GM23248 (cell line): ENCODE measurements at regions not wholly inside any gene's neighbourhood (a gene's known extent, or its start where the extent isn't known, plus 50 kb on each side); places are given as distances from the start of the nearest gene placed in this dataset.

Experiments
- DNase-seq: peaks from one replicate; pipeline ENCODE4 v3.0.0-alpha.2; 2015
- H2AFZ ChIP-seq: fragments of 200-600 bp; sonication (generic); 2 replicates; pipeline ENCODE4 v1.6.1; 2016; ENCODE audit warnings: antibody characterized with exemption
- H3F3A ChIP-seq: fragments of 200-600 bp; sonication (generic); 2 replicates; pipeline ENCODE4 v1.6.1; 2016; ENCODE audit warnings: mild to moderate bottlenecking, antibody characterized with exemption, mixed run types; ENCODE audit not compliant: insufficient read depth
- H3K27ac ChIP-seq: fragments of 200-600 bp; sonication (generic); 2 replicates; pipeline ENCODE4 v1.5.1; 2016; ENCODE audit warnings: mild to moderate bottlenecking
- H3K27me3 ChIP-seq: fragments of 200-600 bp; sonication (generic); replicated peaks from 2 replicates; pipeline ENCODE4 v1.6.1; 2016; ENCODE audit warnings: mild to moderate bottlenecking; ENCODE audit not compliant: insufficient read depth
- H3K36me3 ChIP-seq: fragments of 200-600 bp; sonication (generic); 2 replicates; pipeline ENCODE4 v1.6.1; 2016; ENCODE audit warnings: low read depth, mild to moderate bottlenecking
- H3K4me1 ChIP-seq: fragments of 200-600 bp; sonication (generic); 2 replicates; pipeline ENCODE4 v1.6.1; 2016; ENCODE audit warnings: mild to moderate bottlenecking; ENCODE audit not compliant: insufficient read depth
- H3K4me2 ChIP-seq: fragments of 200-600 bp; sonication (generic); one replicate; pipeline ENCODE4 v1.6.1; 2016; ENCODE audit warnings: mild to moderate bottlenecking; ENCODE audit not compliant: unreplicated experiment
- H3K4me3 ChIP-seq: fragments of 200-600 bp; sonication (generic); 2 replicates; pipeline ENCODE4 v1.5.1; 2016; ENCODE audit warnings: mild to moderate bottlenecking
- H3K79me2 ChIP-seq: fragments of 200-600 bp; sonication (generic); 2 replicates; pipeline ENCODE4 v1.6.1; 2016; ENCODE audit warnings: mild to moderate bottlenecking; ENCODE audit not compliant: insufficient read depth
- H3K9ac ChIP-seq: fragments of 200-600 bp; sonication (generic); 2 replicates; pipeline ENCODE4 v1.6.1; 2016; ENCODE audit warnings: mild to moderate bottlenecking
- H3K9me2 ChIP-seq: fragments of 200-600 bp; sonication (generic); 2 replicates; pipeline ENCODE4 v1.6.1; 2016; ENCODE audit warnings: mixed run types, mild to moderate bottlenecking, moderate library complexity; ENCODE audit not compliant: insufficient read depth
- H3K9me3 ChIP-seq: fragments of 200-600 bp; sonication (generic); one replicate; pipeline ENCODE4 v1.6.1; 2017; ENCODE audit warnings: low read depth
- H4K20me1 ChIP-seq: fragments of 200-600 bp; sonication (generic); 2 replicates; pipeline ENCODE4 v1.6.0; 2016; ENCODE audit not compliant: insufficient read depth
- EZH2 ChIP-seq: fragments of 200-600 bp; sonication (generic); IDR thresholded peaks from 2 replicates; pipeline ENCODE4 v1.6.1; 2018; ENCODE audit warnings: antibody characterized with exemption, mild to moderate bottlenecking; ENCODE audit not compliant: insufficient read depth, poor library complexity, severe bottlenecking
- EZH2phosphoT487 ChIP-seq: fragments of 200-600 bp; sonication (generic); IDR thresholded peaks from 2 replicates; pipeline ENCODE4 v1.6.1; 2018; ENCODE audit warnings: antibody characterized with exemption, moderate library complexity, mild to moderate bottlenecking, low read depth; ENCODE audit not compliant: insufficient read depth
- WGBS, 2 experiments: methylation state at CpG; one replicate each; pipeline ENCODE4 v1.1.6; 2015 to 2017; ENCODE audit warnings: low lambda C conversion rate in 2 of 2, low coverage in 1 of 2; ENCODE audit errors: missing lambda C conversion rate in 2 of 2; 5-methylcytosine and 5-hydroxymethylcytosine counted together
- in situ Hi-C: fragments of 300-500 bp; cut with MboI; formaldehyde crosslinking; loops from 2 replicates; pipeline ENCODE4 v1.15.0; 2020

DNA sequence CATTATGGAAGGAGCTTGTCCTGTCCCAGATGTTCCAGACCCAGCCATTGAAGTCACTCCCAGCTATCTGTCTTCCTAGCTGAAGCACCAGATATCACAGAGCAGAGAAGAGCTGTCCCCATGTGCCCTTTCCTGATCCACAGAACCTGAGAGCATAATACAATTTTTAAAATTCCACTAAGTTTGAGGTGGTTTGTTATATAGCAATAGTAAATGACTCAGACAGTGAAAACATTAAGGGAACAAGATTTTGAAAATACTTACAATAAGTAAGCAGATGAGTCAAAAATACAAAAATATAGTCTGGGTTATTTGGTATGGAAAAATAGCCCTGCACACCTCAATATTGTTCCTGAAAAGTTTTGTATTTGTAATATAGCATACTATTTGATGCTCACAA lies 85.8 kb upstream of the GLS start:
- H3K27me3 ChIP-seq = no peaks in the 10 kb centered on the region
- H4K20me1 ChIP-seq = no peaks in the 10 kb centered on the region
- H3K4me3 ChIP-seq = no peak overlapping the region
- H3F3A ChIP-seq = peaks cover 23% of the 10 kb centered on the region; the same call in 1 of the 2 replicates
- H3K79me2 ChIP-seq = no peaks in the 10 kb centered on the region
- H3K27ac ChIP-seq = no peak overlapping the region
- peak; percentile 55 for DNase-seq
- H3K9me2 ChIP-seq = no peaks in the 10 kb centered on the region
- H3K4me2 ChIP-seq = peak overlapping the region; percentile 55
- H2AFZ ChIP-seq = no peak overlapping the region
- no peak overlapping the region for H3K9ac ChIP-seq
- peaks cover 37% of the 10 kb centered on the region for H3K4me1 ChIP-seq
- no peaks in the 10 kb centered on the region for H3K9me3 ChIP-seq
- no peaks in the 10 kb centered on the region for H3K36me3 ChIP-seq
- no peak for TF ChIP-seq EZH2
- no peak for TF ChIP-seq EZH2phosphoT487
- in situ Hi-C loops = no loop called here

- Histone ChIP-seq H4K20me1 (no peaks in the 10 kb centered on the region), H3F3A (peaks cover 23% of the 10 kb centered on the region; the same call in 1 of the 2 replicates), H3K9me2 (no peaks in the 10 kb centered on the region), H3K9ac (no peak overlapping the region), H2AFZ (no peak overlapping the region), H3K4me1 (peaks cover 30% of the 10 kb centered on the region), H3K27ac (no peak overlapping the region), H3K9me3 (no peaks in the 10 kb centered on the region), H3K79me2 (no peaks in the 10 kb centered on the region), H3K4me3 (no peak overlapping the region), H3K36me3 (no peaks in the 10 kb centered on the region), H3K4me2 (no peak overlapping the region), H3K27me3 (no peaks in the 10 kb centered on the region)
- DNase-seq = no peak
- no peak for TF ChIP-seq EZH2phosphoT487
- TF ChIP-seq EZH2 = no peak
- in situ Hi-C loops = no loop called here
Measured at GRCh38 chr2:190795686-190796085, 84.9 kb upstream of the GLS start.

DNA sequence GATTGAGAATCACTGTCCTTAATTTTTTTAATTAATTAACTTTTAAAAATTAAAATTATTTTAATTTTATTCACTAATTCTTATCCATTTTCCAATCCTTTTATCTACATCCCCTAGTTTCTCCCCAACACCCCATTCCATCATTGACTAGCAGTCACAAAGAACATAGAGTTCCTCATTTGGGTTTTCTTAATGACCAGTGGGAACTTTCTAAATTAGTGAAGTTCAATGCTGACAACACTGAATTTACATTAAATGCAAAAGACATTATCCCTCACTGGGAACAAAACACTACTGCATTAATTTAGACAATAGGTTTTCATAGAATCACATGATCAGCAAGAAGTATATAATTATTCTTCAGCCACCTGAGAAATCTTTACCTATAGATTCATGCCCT lies 80.6 kb upstream of the GLS start:
- DNase-seq = no peak
- Histone ChIP-seq H3K9ac (no peak overlapping the region), H3K9me2 (no peaks in the 10 kb centered on the region), H3K27me3 (no peaks in the 10 kb centered on the region), H2AFZ (no peak overlapping the region), H3F3A (0 out of 2 replicates have a peak, but pooled peaks cover 2% of the 10 kb centered on the region), H3K79me2 (no peaks in the 10 kb centered on the region), H3K4me2 (no peak overlapping the region), H3K4me3 (no peak overlapping the region), H3K27ac (no peak overlapping the region), H3K4me1 (peaks cover 5% of the 10 kb centered on the region), H3K9me3 (no peaks in the 10 kb centered on the region), H3K36me3 (no peaks in the 10 kb centered on the region), H4K20me1 (no peaks in the 10 kb centered on the region)
- TF ChIP-seq EZH2 = no peak
- TF ChIP-seq EZH2phosphoT487 = no peak
- in situ Hi-C loops = no loop called here

GRCh38 chr2:190800528-190800927 lies 80.1 kb upstream of the GLS start:
- H3F3A ChIP-seq = no peaks in the 10 kb centered on the region
- in situ Hi-C loops = no loop called here
- no peaks in the 10 kb centered on the region for H3K9me2 ChIP-seq
- no peaks in the 10 kb centered on the region for H3K79me2 ChIP-seq
- no peak for TF ChIP-seq EZH2phosphoT487
- no peak for TF ChIP-seq EZH2
- H3K4me3 ChIP-seq = no peak overlapping the region
- H2AFZ ChIP-seq = no peak overlapping the region
- H3K4me1 ChIP-seq = no peaks in the 10 kb centered on the region
- no peaks in the 10 kb centered on the region for H3K36me3 ChIP-seq
- no peaks in the 10 kb centered on the region for H3K9me3 ChIP-seq
- H3K4me2 ChIP-seq = no peak overlapping the region
- no peak for DNase-seq
- 95 to 100% methylated on average over 1 of the region's 1 CpG for WGBS, 2 experiments
- H3K27me3 ChIP-seq = no peaks in the 10 kb centered on the region
- H4K20me1 ChIP-seq = no peaks in the 10 kb centered on the region
- H3K9ac ChIP-seq = no peak overlapping the region
- no peak overlapping the region for H3K27ac ChIP-seq

DNA sequence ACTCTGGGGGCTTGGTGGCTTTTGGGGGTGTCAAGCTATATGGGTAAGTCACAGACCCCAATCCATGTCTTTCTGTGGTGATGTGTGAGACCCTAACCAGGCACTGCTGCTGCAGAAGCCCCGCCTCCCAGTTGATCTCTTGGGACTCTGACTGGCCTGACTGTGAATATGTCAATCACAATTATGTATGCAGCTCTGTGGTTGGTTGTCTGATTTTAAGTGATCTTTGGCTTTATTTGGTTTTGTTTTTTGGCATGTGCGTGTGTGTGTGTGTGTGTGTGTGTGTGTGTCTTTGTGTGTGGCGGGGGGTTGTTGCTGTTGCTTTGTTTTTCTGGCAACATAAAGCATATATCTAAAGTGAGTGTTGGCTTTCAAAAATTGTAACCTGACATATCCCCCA lies 78.5 kb upstream of the GLS start:
- in situ Hi-C loops = no loop called here

More for the DNA sequence above, 78.5 kb upstream of the GLS start:
- Histone ChIP-seq H3K9me2 (no peaks in the 10 kb centered on the region), H2AFZ (no peak overlapping the region), H3K27me3 (no peaks in the 10 kb centered on the region), H3K4me2 (no peak overlapping the region), H4K20me1 (no peaks in the 10 kb centered on the region), H3K4me1 (no peaks in the 10 kb centered on the region), H3K36me3 (no peaks in the 10 kb centered on the region), H3K9me3 (no peaks in the 10 kb centered on the region), H3K9ac (no peak overlapping the region), H3K27ac (no peak overlapping the region), H3K79me2 (no peaks in the 10 kb centered on the region), H3K4me3 (no peak overlapping the region), H3F3A (no peaks in the 10 kb centered on the region)
- WGBS, 2 experiments = 83 to 90% methylated on average over 3 of the region's 3 CpGs
- no peak for DNase-seq
- TF ChIP-seq EZH2phosphoT487 (no peak), EZH2 (no peak)
